Brain microvascular endothelial cell (primary cell): ENCODE measurements at regions not wholly inside any gene's neighbourhood (a gene's known extent, or its start where the extent isn't known, plus 50 kb on each side); places are given as distances from the start of the nearest gene placed in this dataset.
A peak's percentile ranks its signal among the peaks of the same experiment; 100 is the strongest.

ENCODE experiments used
- DNase-seq: peaks from one replicate; pipeline ENCODE4 v3.0.0-alpha.2; 2020
- H3K27ac ChIP-seq: fragments of 250-450 bp; sonication (Bioruptor Pico); 2 replicates; pipeline ENCODE4 v1.5.1; 2020; ENCODE audit warnings: mild to moderate bottlenecking, moderate library complexity
- H3K27me3 ChIP-seq: fragments of 250-450 bp; sonication (Bioruptor Pico); replicated peaks from 2 replicates; pipeline ENCODE4 v1.5.1; 2020; ENCODE audit warnings: mild to moderate bottlenecking
- H3K36me3 ChIP-seq: fragments of 250-450 bp; sonication (Bioruptor Pico); replicated peaks from 2 replicates; pipeline ENCODE4 v1.5.1; 2020; ENCODE audit warnings: mild to moderate bottlenecking
- H3K4me3 ChIP-seq: 2 replicates; pipeline ENCODE4 v1.5.1; 2011; ENCODE audit warnings: low read depth, mild to moderate bottlenecking, control low read depth, low read length, moderate library complexity
- CTCF ChIP-seq: IDR thresholded peaks from 2 replicates; pipeline ENCODE4 v1.5.1; 2011; ENCODE audit warnings: low read depth, mild to moderate bottlenecking, moderate library complexity, low read length, control low read depth, inconsistent platforms; ENCODE audit errors: missing control alignments
- in situ Hi-C: cut with HindIII; loops from 2 replicates; pipeline ENCODE4 v1.10.0; 2017; ENCODE audit warnings: low sequenced_read_pairs, low pct_ligation_motif_present

DNA sequence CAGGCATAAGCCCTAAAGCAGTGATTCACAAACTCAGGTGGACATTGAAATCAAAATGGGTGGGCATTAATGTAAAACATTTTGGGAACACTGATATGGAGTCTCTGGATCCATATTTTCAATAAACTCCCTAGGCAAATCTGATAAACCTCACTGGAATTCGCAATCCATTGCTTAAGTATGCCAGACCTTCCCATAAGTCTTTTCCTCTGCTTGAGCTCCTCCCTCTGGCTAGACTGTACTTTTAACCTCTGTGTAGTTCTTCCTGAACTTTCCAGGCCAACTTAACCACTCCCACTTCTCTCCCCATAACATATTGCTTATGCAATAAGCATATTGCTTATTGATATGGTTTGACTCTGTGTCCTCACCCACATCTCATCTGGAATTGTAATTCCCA lies 629.7 kb upstream of the IMPG1 start:
- Histone ChIP-seq H3K27me3 (no peaks in the 10 kb centered on the region), H3K4me3 (no peak overlapping the region), H3K27ac (no peak overlapping the region), H3K36me3 (no peaks in the 10 kb centered on the region)
- in situ Hi-C loops: no loop called here
- DNase-seq: no peak
- no peak for TF ChIP-seq CTCF

DNA sequence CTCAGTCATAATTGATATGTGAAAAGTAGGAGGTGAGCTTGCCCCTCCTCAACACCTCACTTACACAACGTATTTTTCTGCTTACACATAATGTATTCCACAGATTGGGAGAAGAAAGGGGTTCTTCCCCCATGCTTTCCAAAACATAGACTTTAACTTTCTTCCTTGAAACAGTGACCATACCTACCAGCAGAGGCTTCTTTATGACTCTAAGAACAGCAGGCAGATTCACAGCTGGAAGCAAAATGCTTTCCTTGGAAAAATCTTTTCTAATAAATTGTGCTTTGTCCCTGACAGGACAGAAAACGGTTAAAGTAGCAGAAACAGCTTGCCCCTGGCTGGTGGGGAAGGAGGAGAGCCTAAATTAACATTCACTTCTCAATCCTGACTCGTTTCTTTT lies 629.1 kb upstream of the IMPG1 start:
- no peak overlapping the region for H3K27ac ChIP-seq
- TF ChIP-seq CTCF: peak; percentile 28
- no peaks in the 10 kb centered on the region for H3K36me3 ChIP-seq
- DNase-seq: no peak
- no peaks in the 10 kb centered on the region for H3K27me3 ChIP-seq
- no peak overlapping the region for H3K4me3 ChIP-seq
- in situ Hi-C loops: no loop called here

- Histone ChIP-seq H3K4me3 (no peak overlapping the region), H3K27me3 (no peaks in the 10 kb centered on the region), H3K27ac (no peak overlapping the region), H3K36me3 (no peaks in the 10 kb centered on the region)
- in situ Hi-C loops: loop anchor here (25.0 kb wide), 1 partner anchor 765 kb away; the partner anchor contains the start of gene HTR1B
- DNase-seq: peak; percentile 39
- TF ChIP-seq CTCF: peak; percentile 48
Measured at GRCh38 chr6:76697585-76697984, 625.1 kb upstream of the IMPG1 start.

- DNase-seq: no peak
- Histone ChIP-seq H3K36me3 (no peaks in the 10 kb centered on the region), H3K4me3 (no peak overlapping the region), H3K27me3 (no peaks in the 10 kb centered on the region), H3K27ac (no peak overlapping the region)
- in situ Hi-C loops: loop anchor here (25.0 kb wide), 1 partner anchor 768 kb away; the partner anchor contains the start of gene HTR1B
- TF ChIP-seq CTCF: no peak
Measured at GRCh38 chr6:76694795-76695194, 622.3 kb upstream of the IMPG1 start.

DNA sequence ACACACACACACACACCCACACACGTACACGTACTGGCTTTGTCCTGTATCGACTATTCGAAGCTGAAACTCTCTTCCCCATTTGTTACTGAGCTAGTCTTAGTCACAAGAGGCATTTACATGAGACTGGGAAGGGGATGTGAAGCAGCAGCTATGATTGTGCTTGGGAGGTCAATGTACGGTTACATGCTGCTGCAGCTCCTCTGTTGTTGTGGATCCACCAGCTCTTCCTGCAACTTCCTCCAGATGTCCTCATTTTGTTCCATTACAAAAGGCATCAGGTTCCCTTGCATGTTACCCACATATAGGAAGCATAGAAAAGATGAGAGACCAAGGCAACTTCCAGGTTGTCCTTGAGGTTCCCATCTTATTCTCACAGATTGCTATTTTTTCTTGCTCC lies 612.4 kb upstream of the IMPG1 start:
- no peak overlapping the region for H3K27ac ChIP-seq
- peak; percentile 27 for TF ChIP-seq CTCF
- no peaks in the 10 kb centered on the region for H3K27me3 ChIP-seq
- no peaks in the 10 kb centered on the region for H3K36me3 ChIP-seq
- in situ Hi-C loops: loop anchor here (25.0 kb wide), 1 partner anchor 777 kb away; the partner anchor contains the start of gene HTR1B
- H3K4me3 ChIP-seq: no peak overlapping the region
- DNase-seq: peak; percentile 17

GRCh38 chr6:76683985-76684384 lies 611.5 kb upstream of the IMPG1 start:
- Histone ChIP-seq H3K36me3 (no peaks in the 10 kb centered on the region), H3K4me3 (no peak overlapping the region), H3K27ac (no peak overlapping the region), H3K27me3 (no peaks in the 10 kb centered on the region)
- no peak for TF ChIP-seq CTCF
- no peak for DNase-seq
- in situ Hi-C loops: loop anchor here (25.0 kb wide), 1 partner anchor 778 kb away; the partner anchor contains the start of gene HTR1B
